Lower leg skin (tissue), 4 donors: ENCODE measurements at regions not wholly inside any gene's neighbourhood (a gene's known extent, or its start where the extent isn't known, plus 50 kb on each side); places are given as distances from the start of the nearest gene placed in this dataset.

Experiments used
- DNase-seq, 2 donors: peaks; one replicate each; pipeline ENCODE4 v3.0.0-alpha.2; 2019; ENCODE audit warnings: low spot score in 2 of 2
- H3K4me3 ChIP-seq: fragments of 200-600 bp; sonication (generic); 2 replicates; pipeline ENCODE4 v1.5.1; 2017; ENCODE audit warnings: mild to moderate bottlenecking, low read depth; ENCODE audit not compliant: poor library complexity, severe bottlenecking
- POLR2A ChIP-seq, 2 donors: fragments of 450-650 bp; IDR thresholded peaks; one replicate each; pipeline ENCODE4 v1.6.1; 2016 to 2017; ENCODE audit warnings: antibody characterized with exemption in 2 of 2, mild to moderate bottlenecking in 1 of 2, moderate library complexity in 1 of 2
- WGBS, 2 donors: methylation state at CpG; one replicate each; pipeline ENCODE4 v1.1.5; 2018; 5-methylcytosine and 5-hydroxymethylcytosine counted together
- intact Hi-C: fragments of 100-400 bp; cut with DNase I; formaldehyde crosslinking; loops from one replicate; pipeline ENCODE4 v1.15.0; 2023; ENCODE audit warnings: low total_unique reads
- TF ChIP-seq, protein P1 (sequence below), 3 donors: fragments of 450-650 bp; IDR thresholded peaks; one replicate each; pipeline ENCODE4 v1.5.1; 2016; ENCODE audit warnings: antibody characterized with exemption in 3 of 3, mild to moderate bottlenecking in 3 of 3, moderate library complexity in 2 of 3

DNA sequence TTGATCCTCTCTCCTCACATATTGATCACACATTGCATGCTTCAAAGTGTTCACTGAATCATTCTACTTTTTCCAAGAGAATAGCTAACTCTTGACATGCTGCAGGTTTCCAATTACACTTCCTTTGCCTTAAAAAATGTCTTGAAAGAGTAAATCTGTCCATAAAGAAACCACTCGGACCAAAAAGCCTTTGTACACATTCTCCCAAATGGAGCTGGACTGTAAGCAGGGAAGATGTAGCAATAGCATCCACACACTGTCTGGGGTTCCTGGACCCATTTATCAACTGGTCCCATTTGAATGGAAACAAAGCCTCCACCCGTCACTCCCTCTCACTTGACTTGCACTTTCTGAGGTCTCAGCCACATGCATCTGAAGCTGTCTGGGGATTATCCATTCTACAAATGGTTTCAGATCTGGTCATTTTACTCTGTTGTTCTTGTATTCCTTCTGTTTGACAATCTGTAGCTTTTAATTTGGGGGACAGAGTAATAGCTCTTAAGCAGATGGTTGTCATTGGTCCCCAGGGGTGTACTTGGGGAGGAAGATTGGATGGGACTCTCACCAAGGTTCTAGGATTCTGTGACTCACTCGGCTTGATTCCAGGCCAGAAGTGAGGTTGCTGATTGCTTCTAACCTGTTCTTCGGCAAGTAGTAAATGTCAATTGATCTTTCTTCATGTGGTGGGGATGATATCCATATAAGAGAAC is 203.5 kb downstream of the HIBADH start:
- DNase-seq = peak in 1 of 2 donors; percentile 21
- intact Hi-C loops = no loop called here
- H3K4me3 ChIP-seq = no peak overlapping the region
- 45 to 60% methylated on average over 4 of the region's 4 CpGs for WGBS, 2 donors
- TF ChIP-seq, protein P1, sequence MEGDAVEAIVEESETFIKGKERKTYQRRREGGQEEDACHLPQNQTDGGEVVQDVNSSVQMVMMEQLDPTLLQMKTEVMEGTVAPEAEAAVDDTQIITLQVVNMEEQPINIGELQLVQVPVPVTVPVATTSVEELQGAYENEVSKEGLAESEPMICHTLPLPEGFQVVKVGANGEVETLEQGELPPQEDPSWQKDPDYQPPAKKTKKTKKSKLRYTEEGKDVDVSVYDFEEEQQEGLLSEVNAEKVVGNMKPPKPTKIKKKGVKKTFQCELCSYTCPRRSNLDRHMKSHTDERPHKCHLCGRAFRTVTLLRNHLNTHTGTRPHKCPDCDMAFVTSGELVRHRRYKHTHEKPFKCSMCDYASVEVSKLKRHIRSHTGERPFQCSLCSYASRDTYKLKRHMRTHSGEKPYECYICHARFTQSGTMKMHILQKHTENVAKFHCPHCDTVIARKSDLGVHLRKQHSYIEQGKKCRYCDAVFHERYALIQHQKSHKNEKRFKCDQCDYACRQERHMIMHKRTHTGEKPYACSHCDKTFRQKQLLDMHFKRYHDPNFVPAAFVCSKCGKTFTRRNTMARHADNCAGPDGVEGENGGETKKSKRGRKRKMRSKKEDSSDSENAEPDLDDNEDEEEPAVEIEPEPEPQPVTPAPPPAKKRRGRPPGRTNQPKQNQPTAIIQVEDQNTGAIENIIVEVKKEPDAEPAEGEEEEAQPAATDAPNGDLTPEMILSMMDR (IDR thresholded peaks at IDR 0.05) = no peak
- TF ChIP-seq POLR2A (IDR thresholded peaks at IDR 0.05) = no peak

DNA sequence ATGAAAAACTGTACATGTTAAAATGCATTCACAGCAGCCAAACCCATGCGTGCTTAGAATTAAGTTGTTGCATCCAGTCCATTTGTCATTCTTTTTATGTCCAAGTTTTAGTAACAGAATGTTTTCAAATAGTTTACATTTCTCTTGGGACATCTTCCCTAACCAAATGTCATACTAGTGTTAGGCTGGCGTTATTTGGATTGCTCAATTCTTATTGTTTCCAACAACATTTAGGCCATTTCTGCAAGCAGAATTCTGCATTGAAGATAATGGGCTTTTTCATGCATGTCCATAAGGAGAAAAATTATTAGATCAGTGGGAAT is 203.0 kb downstream of the HIBADH start:
- WGBS, 2 donors = 46 to 57% methylated on average over 2 of the region's 2 CpGs
- no peak for TF ChIP-seq POLR2A (IDR thresholded peaks at IDR 0.05)
- TF ChIP-seq, protein P1 (IDR thresholded peaks at IDR 0.05) = no peak
- DNase-seq = no peak
- intact Hi-C loops = no loop called here
- no peak overlapping the region for H3K4me3 ChIP-seq

GRCh38 chr7:27462575-27463270 is 200.0 kb downstream of the HIBADH start:
- TF ChIP-seq POLR2A (IDR thresholded peaks at IDR 0.05) = no peak
- TF ChIP-seq, protein P1 (IDR thresholded peaks at IDR 0.05) = no peak
- intact Hi-C loops = no loop called here
- no peak for DNase-seq
- WGBS, 2 donors = 65 to 76% methylated on average over 8 of the region's 8 CpGs
- no peak overlapping the region for H3K4me3 ChIP-seq

GRCh38 chr7:27464970-27465369 is 197.7 kb downstream of the HIBADH start:
- no peak for TF ChIP-seq POLR2A (IDR thresholded peaks at IDR 0.05)
- TF ChIP-seq, protein P1 (IDR thresholded peaks at IDR 0.05) = no peak
- no peak overlapping the region for H3K4me3 ChIP-seq
- DNase-seq = no peak
- intact Hi-C loops = no loop called here
- WGBS, 2 donors = 81 to 96% methylated on average over 2 of the region's 2 CpGs

DNA sequence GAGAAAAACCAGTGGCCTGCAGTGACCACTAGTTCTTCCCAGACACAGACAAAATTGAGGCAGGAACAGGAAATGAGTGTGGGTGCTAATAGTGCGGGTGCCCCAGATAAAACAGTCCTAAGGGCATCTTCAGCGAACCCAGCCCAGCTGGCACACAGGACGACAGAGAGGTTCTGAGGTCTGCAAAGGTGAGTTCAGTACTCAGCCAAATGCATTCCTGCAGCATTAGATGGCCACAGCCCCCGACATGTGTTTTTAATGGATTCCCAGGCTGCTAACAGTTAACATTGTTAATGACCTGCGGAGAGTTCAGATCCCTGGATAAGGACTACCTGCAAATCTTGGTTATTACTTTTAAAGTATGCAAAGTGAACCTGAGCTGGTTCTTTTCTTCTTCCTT is 196.0 kb downstream of the HIBADH start:
- no peak for DNase-seq
- intact Hi-C loops = no loop called here
- 67 to 72% methylated on average over 5 of the region's 5 CpGs for WGBS, 2 donors
- H3K4me3 ChIP-seq = no peak overlapping the region
- no peak for TF ChIP-seq POLR2A (IDR thresholded peaks at IDR 0.05)
- TF ChIP-seq, protein P1 (IDR thresholded peaks at IDR 0.05) = no peak
